ENCODE measurements at regions not wholly inside any gene's neighbourhood (a gene's known extent, or its start where the extent isn't known, plus 50 kb on each side); places are given as distances from the start of the nearest gene placed in this dataset.

GRCh38 chr9:91061506-91061905 is 259.9 kb downstream of the SYK start:
- TF ChIP-seq POLR2A (IDR thresholded peaks at IDR 0.05): no peak
- TF ChIP-seq CTCF (IDR thresholded peaks at IDR 0.05): no peak
- no peak for TF ChIP-seq POLR2AphosphoS5 (IDR thresholded peaks at IDR 0.05)
- TF ChIP-seq EP300 (IDR thresholded peaks at IDR 0.05; ENCODE audit: low read depth): no peak

Data from transverse colon (tissue), 4 donors.